MM.1S (cell line): ENCODE measurements at regions not wholly inside any gene's neighbourhood (a gene's known extent, or its start where the extent isn't known, plus 50 kb on each side); places are given as distances from the start of the nearest gene placed in this dataset.

Experiments
- DNase-seq: peaks from one replicate; pipeline ENCODE4 v3.0.0-alpha.2; 2015
- H2AFZ ChIP-seq: fragments of 300-600 bp; sonication (generic); 2 replicates; pipeline ENCODE4 v1.6.0; 2016; ENCODE audit warnings: antibody characterized with exemption, low read length
- H3F3A ChIP-seq: fragments of 300-600 bp; sonication (generic); 2 replicates; pipeline ENCODE4 v1.6.1; 2016; ENCODE audit warnings: mild to moderate bottlenecking, antibody characterized with exemption, low read length, moderate library complexity, mixed read lengths; ENCODE audit not compliant: insufficient read depth
- H3K27ac ChIP-seq: fragments of 300-600 bp; sonication (generic); 2 replicates; pipeline ENCODE4 v1.5.1; 2016; ENCODE audit warnings: mild to moderate bottlenecking, low read length
- H3K27me3 ChIP-seq: fragments of 300-600 bp; sonication (generic); replicated peaks from 2 replicates; pipeline ENCODE4 v1.6.0; 2016; ENCODE audit warnings: low read length; ENCODE audit not compliant: insufficient read depth
- H3K36me3 ChIP-seq: fragments of 300-600 bp; sonication (generic); replicated peaks from 2 replicates; pipeline ENCODE4 v1.6.1; 2016; ENCODE audit warnings: mild to moderate bottlenecking, low read length, mixed read lengths; ENCODE audit not compliant: insufficient read depth
- H3K4me1 ChIP-seq: fragments of 300-600 bp; sonication (generic); 2 replicates; pipeline ENCODE4 v1.6.1; 2016; ENCODE audit warnings: low read length, mixed read lengths
- H3K4me2 ChIP-seq: fragments of 300-600 bp; sonication (generic); 2 replicates; pipeline ENCODE4 v1.6.0; 2016; ENCODE audit warnings: low read depth, low read length
- H3K4me3 ChIP-seq: fragments of 300-600 bp; sonication (generic); 2 replicates; pipeline ENCODE4 v1.5.1; 2016; ENCODE audit warnings: low read length, mixed read lengths
- H3K79me2 ChIP-seq: fragments of 300-600 bp; sonication (generic); 2 replicates; pipeline ENCODE4 v1.6.1; 2016; ENCODE audit warnings: mixed run types, low read length, mixed read lengths
- H3K9ac ChIP-seq: fragments of 300-600 bp; sonication (generic); 2 replicates; pipeline ENCODE4 v1.6.1; 2016; ENCODE audit warnings: low read length, mixed read lengths
- H3K9me2 ChIP-seq: fragments of 300-600 bp; sonication (generic); replicated peaks from 2 replicates; pipeline ENCODE4 v1.6.1; 2016; ENCODE audit warnings: mild to moderate bottlenecking, low read length, mixed read lengths; ENCODE audit not compliant: insufficient read depth
- H3K9me3 ChIP-seq: fragments of 300-600 bp; sonication (generic); replicated peaks from 2 replicates; pipeline ENCODE4 v1.6.1; 2016; ENCODE audit warnings: mild to moderate bottlenecking, low read length, mixed read lengths; ENCODE audit not compliant: insufficient read depth
- H4K20me1 ChIP-seq: fragments of 300-600 bp; sonication (generic); 2 replicates; pipeline ENCODE4 v1.6.1; 2016; ENCODE audit warnings: mild to moderate bottlenecking, low read length, moderate library complexity, mixed read lengths; ENCODE audit not compliant: insufficient read depth
- EZH2 ChIP-seq: fragments of 300-600 bp; sonication (generic); optimal IDR thresholded peaks from 2 replicates; pipeline ENCODE3; 2017; ENCODE audit warnings: low read depth, mild to moderate bottlenecking, antibody characterized with exemption, low read length, mixed read lengths
- EZH2phosphoT487 ChIP-seq: fragments of 300-600 bp; sonication (generic); IDR thresholded peaks from 2 replicates; pipeline ENCODE4 v1.6.1; 2018; ENCODE audit warnings: antibody characterized with exemption, low read length
- TF ChIP-seq, protein P1 (sequence below): fragments of 300-600 bp; sonication (generic); IDR thresholded peaks from 2 replicates; pipeline ENCODE4 v1.5.1; 2016; ENCODE audit warnings: antibody characterized with exemption, low read length, mixed read lengths

DNA sequence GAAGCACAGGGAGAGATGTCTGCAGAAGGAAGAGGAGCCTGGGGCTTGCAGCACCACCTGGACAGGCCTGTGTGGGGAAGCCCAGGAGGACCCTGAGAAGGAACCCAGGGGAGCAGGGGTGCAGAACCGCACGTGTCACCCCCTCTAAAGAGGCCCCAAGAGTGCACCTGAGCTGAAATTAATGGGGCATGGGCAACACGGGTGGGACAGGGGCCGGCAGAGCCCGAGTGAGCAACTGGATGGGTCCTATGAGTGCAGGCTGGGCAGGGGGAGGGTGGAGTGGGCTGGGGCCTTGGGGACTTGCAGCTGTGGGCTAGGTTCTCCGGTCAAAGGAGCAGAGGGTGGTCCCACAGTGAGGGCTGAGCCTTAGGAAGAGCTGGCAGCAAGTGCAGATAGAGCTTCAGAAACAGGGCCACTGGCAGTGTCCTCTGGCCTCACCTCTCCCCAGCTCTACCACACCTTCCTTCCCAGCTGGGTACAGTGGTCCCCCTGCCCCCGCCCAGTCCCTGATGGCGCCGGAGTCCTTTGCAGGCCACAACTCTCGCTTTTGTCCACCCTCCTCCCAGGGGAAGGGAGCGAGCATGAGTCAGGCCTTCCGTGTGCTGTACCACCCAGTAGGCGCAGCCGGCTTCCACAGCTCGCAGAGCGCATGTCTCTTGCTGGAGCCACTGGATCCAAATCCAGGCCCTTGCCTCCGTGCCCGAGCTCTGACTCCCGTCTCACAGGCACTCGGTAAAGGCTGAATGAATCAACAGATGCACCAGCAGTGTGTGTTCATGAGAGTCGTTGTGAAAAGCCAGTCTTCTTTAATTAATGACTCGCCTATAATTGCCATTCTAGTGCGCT lies 131.6 kb downstream of the HMX1 start:
- H3K9ac ChIP-seq = no peak overlapping the region
- no peaks in the 10 kb centered on the region for H3K79me2 ChIP-seq
- peaks cover 79% of the 10 kb centered on the region for H3K27me3 ChIP-seq
- H4K20me1 ChIP-seq = no peaks in the 10 kb centered on the region
- H3K9me3 ChIP-seq = no peaks in the 10 kb centered on the region
- H3K27ac ChIP-seq = no peak overlapping the region
- H3K36me3 ChIP-seq = no peaks in the 10 kb centered on the region
- no peaks in the 10 kb centered on the region for H3K9me2 ChIP-seq
- no peak overlapping the region for H2AFZ ChIP-seq
- no peak overlapping the region for H3K4me2 ChIP-seq
- DNase-seq = no peak
- no peak overlapping the region for H3K4me3 ChIP-seq
- TF ChIP-seq EZH2phosphoT487 = no peak
- H3K4me1 ChIP-seq = 0 out of 2 replicates have a peak, but pooled peaks cover 6% of the 10 kb centered on the region
- no peaks in the 10 kb centered on the region for H3F3A ChIP-seq

DNA sequence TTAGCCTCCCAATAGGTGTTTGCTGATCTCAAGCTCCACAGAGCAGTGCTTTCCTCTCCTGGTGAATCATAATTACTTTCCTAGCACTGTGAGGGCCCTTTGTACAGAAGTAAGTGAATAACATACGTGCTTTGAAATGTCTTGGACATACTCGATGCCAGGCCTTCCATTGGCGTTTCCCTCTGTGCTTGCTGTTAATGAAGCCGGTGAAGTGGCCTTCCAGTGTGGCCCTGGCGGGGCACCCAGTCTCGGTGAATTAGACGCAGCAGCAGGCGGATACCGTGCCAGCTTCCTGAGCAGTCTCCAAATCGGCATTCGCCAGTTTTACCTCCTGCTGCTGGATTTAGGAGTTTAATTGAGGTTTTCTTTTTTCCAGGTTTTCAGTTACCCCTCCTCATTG lies 132.3 kb downstream of the HMX1 start:
- H3K79me2 ChIP-seq = no peaks in the 10 kb centered on the region
- H3K4me3 ChIP-seq = no peak overlapping the region
- no peak overlapping the region for H2AFZ ChIP-seq
- no peaks in the 10 kb centered on the region for H3K9me2 ChIP-seq
- no peaks in the 10 kb centered on the region for H4K20me1 ChIP-seq
- peaks cover 79% of the 10 kb centered on the region for H3K27me3 ChIP-seq
- H3K9me3 ChIP-seq = no peaks in the 10 kb centered on the region
- H3F3A ChIP-seq = no peaks in the 10 kb centered on the region
- H3K4me1 ChIP-seq = 0 out of 2 replicates have a peak, but pooled peaks cover 6% of the 10 kb centered on the region
- no peak overlapping the region for H3K27ac ChIP-seq
- no peak overlapping the region for H3K4me2 ChIP-seq
- H3K36me3 ChIP-seq = no peaks in the 10 kb centered on the region
- TF ChIP-seq, protein P1, sequence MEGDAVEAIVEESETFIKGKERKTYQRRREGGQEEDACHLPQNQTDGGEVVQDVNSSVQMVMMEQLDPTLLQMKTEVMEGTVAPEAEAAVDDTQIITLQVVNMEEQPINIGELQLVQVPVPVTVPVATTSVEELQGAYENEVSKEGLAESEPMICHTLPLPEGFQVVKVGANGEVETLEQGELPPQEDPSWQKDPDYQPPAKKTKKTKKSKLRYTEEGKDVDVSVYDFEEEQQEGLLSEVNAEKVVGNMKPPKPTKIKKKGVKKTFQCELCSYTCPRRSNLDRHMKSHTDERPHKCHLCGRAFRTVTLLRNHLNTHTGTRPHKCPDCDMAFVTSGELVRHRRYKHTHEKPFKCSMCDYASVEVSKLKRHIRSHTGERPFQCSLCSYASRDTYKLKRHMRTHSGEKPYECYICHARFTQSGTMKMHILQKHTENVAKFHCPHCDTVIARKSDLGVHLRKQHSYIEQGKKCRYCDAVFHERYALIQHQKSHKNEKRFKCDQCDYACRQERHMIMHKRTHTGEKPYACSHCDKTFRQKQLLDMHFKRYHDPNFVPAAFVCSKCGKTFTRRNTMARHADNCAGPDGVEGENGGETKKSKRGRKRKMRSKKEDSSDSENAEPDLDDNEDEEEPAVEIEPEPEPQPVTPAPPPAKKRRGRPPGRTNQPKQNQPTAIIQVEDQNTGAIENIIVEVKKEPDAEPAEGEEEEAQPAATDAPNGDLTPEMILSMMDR = no peak
- TF ChIP-seq EZH2phosphoT487 = no peak
- DNase-seq = no peak
- no peak overlapping the region for H3K9ac ChIP-seq

DNA sequence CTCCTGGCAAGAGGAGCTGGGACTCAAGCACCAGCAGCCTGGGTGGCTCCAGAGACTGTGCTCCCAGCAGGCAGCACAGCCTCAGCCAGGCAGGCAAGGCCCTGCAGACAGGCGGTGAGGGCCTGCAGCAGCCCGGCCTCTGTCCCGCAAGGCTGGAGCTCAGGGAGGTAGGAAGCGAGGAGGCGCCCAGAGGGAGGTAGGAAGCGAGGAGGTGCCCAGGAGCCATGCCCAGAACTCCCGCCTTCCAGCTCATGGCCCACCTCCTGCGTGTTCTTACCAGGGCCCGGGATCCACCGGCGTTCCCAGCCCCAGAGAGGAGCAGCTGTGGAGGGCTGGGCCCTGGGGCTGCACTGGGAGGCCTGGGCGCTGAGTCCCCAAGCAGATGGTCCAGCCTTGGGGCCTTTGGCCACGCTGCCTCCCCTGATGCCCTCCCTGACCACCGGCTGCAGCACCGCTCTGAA lies 133.1 kb downstream of the HMX1 start:
- Histone ChIP-seq H3K4me2 (no peak overlapping the region), H3K36me3 (no peaks in the 10 kb centered on the region), H3K4me3 (no peak overlapping the region), H3K4me1 (0 out of 2 replicates have a peak, but pooled peaks cover 6% of the 10 kb centered on the region), H2AFZ (no peak overlapping the region), H3F3A (no peaks in the 10 kb centered on the region), H3K79me2 (no peaks in the 10 kb centered on the region), H3K9ac (no peak overlapping the region), H3K9me2 (no peaks in the 10 kb centered on the region), H4K20me1 (no peaks in the 10 kb centered on the region), H3K27ac (no peak overlapping the region), H3K9me3 (no peaks in the 10 kb centered on the region), H3K27me3 (peaks cover 87% of the 10 kb centered on the region)
- DNase-seq = no peak
- TF ChIP-seq, protein P1 = no peak
- TF ChIP-seq EZH2 = no peak
